ENCODE measurements at regions not wholly inside any gene's neighbourhood (a gene's known extent, or its start where the extent isn't known, plus 50 kb on each side); places are given as distances from the start of the nearest gene placed in this dataset.

DNA sequence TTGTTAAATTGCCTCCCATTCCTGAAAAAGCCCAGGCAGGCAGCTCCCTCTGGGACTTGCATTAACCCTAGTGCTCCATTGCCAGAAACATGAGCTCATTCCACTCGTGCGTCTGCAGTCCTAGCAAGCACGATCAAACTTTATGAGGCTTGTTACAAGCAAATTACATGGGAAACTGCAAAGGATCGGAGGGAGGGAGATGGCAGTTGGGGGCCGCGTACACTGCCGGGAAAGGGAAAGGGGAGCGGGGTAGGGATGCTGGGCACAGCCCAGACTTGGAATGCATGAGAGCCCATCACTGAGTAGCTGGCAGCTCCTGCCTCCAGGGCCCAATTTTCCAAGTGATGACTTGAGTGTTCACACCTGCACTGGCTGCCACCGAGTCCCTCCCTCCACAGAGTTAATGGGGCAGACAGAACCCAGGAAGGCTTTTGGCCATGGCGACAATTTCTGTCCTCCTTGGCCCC is 169.9 kb downstream of the BRINP2 start:
- TF ChIP-seq, protein P1, sequence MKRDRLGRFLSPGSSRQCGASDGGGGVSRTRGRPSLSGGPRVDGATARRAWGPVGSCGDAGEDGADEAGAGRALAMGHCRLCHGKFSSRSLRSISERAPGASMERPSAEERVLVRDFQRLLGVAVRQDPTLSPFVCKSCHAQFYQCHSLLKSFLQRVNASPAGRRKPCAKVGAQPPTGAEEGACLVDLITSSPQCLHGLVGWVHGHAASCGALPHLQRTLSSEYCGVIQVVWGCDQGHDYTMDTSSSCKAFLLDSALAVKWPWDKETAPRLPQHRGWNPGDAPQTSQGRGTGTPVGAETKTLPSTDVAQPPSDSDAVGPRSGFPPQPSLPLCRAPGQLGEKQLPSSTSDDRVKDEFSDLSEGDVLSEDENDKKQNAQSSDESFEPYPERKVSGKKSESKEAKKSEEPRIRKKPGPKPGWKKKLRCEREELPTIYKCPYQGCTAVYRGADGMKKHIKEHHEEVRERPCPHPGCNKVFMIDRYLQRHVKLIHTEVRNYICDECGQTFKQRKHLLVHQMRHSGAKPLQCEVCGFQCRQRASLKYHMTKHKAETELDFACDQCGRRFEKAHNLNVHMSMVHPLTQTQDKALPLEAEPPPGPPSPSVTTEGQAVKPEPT (CRISPR knock-in tag; IDR thresholded peaks at IDR 0.05; ENCODE audit: low read depth) = no peak
- no peak for TF ChIP-seq ADNP (CRISPR knock-in tag; IDR thresholded peaks at IDR 0.05)

Data from HepG2 (cell line).